GM12891 (cell line): ENCODE measurements at regions not wholly inside any gene's neighbourhood (a gene's known extent, or its start where the extent isn't known, plus 50 kb on each side); places are given as distances from the start of the nearest gene placed in this dataset.

ENCODE experiments used
- POLR2AphosphoS5 ChIP-seq: IDR thresholded peaks from 2 replicates; pipeline ENCODE4 v1.6.1; 2011; ENCODE audit warnings: low read depth, low read length, control low read depth
- POU2F2 ChIP-seq: IDR thresholded peaks from 2 replicates; pipeline ENCODE4 v1.6.1; 2011; ENCODE audit warnings: low read depth, mild to moderate bottlenecking, control low read depth, low read length, moderate library complexity

GRCh38 chr1:80385650-80386049 is 1379.1 kb upstream of the ADGRL4 start:
- TF ChIP-seq POU2F2 (no peak), POLR2AphosphoS5 (no peak)
